ENCODE measurements at regions not wholly inside any gene's neighbourhood (a gene's known extent, or its start where the extent isn't known, plus 50 kb on each side); places are given as distances from the start of the nearest gene placed in this dataset.

- Histone ChIP-seq H3F3A (ENCODE audit: insufficient read depth, low read length, poor library complexity, severe bottlenecking) (no peaks in the 10 kb centered on the region), H4K20me1 (ENCODE audit: insufficient read depth) (no peaks in the 10 kb centered on the region), H3K9me2 (ENCODE audit: insufficient read depth, low read length) (no peaks in the 10 kb centered on the region), H3K4me3 (ENCODE audit: low read length) (no peak overlapping the region), H3K9ac (ENCODE audit: low read length) (no peak overlapping the region), H3K79me2 (replicated peaks; ENCODE audit: insufficient read depth, low read length) (no peaks in the 10 kb centered on the region), H3K27ac (ENCODE audit: low read length) (no peak overlapping the region), H3K36me3 (ENCODE audit: insufficient read depth, low read length) (no peaks in the 10 kb centered on the region), H2AFZ (ENCODE audit: low read depth, low read length) (no peak overlapping the region), H3K9me3 (ENCODE audit: low read length) (no peaks in the 10 kb centered on the region), H3K4me2 (ENCODE audit: low read length) (no peak overlapping the region), H3K27me3 (ENCODE audit: insufficient read depth, low read depth, low read length) (no peaks in the 10 kb centered on the region)
- no peak for TF ChIP-seq EZH2 (IDR thresholded peaks at IDR 0.05; ENCODE audit: borderline replicate concordance, insufficient read depth, low read length, poor library complexity, severe bottlenecking)
- TF ChIP-seq EP300 (conservative IDR thresholded peaks at IDR 0.05; ENCODE audit: poor library complexity, severe bottlenecking) = no peak
- no peak for TF ChIP-seq RAD21 (conservative IDR thresholded peaks at IDR 0.05)
- TF ChIP-seq TAF1 (IDR thresholded peaks at IDR 0.05; ENCODE audit: low read depth) = no peak
- no peak for TF ChIP-seq CTCF (IDR thresholded peaks at IDR 0.05; ENCODE audit: poor library complexity, severe bottlenecking)
- TF ChIP-seq REST (IDR thresholded peaks at IDR 0.05; ENCODE audit: borderline replicate concordance) = no peak
- TF ChIP-seq SMC3 (conservative IDR thresholded peaks at IDR 0.05; ENCODE audit: poor library complexity) = no peak
Measured at GRCh38 chr6:62441182-62441581, 155.2 kb upstream of the KHDRBS2 start.

- no peaks in the 10 kb centered on the region for H3K9me3 ChIP-seq (ENCODE audit: low read length)
- H3K4me3 ChIP-seq (ENCODE audit: low read length) = no peak overlapping the region
- no peaks in the 10 kb centered on the region for H4K20me1 ChIP-seq (ENCODE audit: insufficient read depth)
- H3K9me2 ChIP-seq (ENCODE audit: insufficient read depth, low read length) = no peaks in the 10 kb centered on the region
- H3K4me2 ChIP-seq (ENCODE audit: low read length) = no peak overlapping the region
- H3K36me3 ChIP-seq (ENCODE audit: insufficient read depth, low read length) = no peaks in the 10 kb centered on the region
- H3K79me2 ChIP-seq (replicated peaks; ENCODE audit: insufficient read depth, low read length) = no peaks in the 10 kb centered on the region
- H3K27ac ChIP-seq (ENCODE audit: low read length) = no peak overlapping the region
- TF ChIP-seq CTCF (IDR thresholded peaks at IDR 0.05; ENCODE audit: poor library complexity, severe bottlenecking) (no peak), EP300 (conservative IDR thresholded peaks at IDR 0.05; ENCODE audit: poor library complexity, severe bottlenecking) (no peak), REST (IDR thresholded peaks at IDR 0.05; ENCODE audit: borderline replicate concordance) (no peak), EZH2 (IDR thresholded peaks at IDR 0.05; ENCODE audit: borderline replicate concordance, insufficient read depth, low read length, poor library complexity, severe bottlenecking) (no peak), TAF1 (IDR thresholded peaks at IDR 0.05; ENCODE audit: low read depth) (no peak), SMC3 (conservative IDR thresholded peaks at IDR 0.05; ENCODE audit: poor library complexity) (no peak), RAD21 (conservative IDR thresholded peaks at IDR 0.05) (no peak), MXI1 (conservative IDR thresholded peaks at IDR 0.05; ENCODE audit: poor library complexity, severe bottlenecking) (no peak), POLR2AphosphoS5 (IDR thresholded peaks at IDR 0.05) (no peak)
- H2AFZ ChIP-seq (ENCODE audit: low read depth, low read length) = no peak overlapping the region
- H3K27me3 ChIP-seq (ENCODE audit: insufficient read depth, low read depth, low read length) = no peaks in the 10 kb centered on the region
- H3F3A ChIP-seq (ENCODE audit: insufficient read depth, low read length, poor library complexity, severe bottlenecking) = no peaks in the 10 kb centered on the region
- H3K9ac ChIP-seq (ENCODE audit: low read length) = no peak overlapping the region
Measured at GRCh38 chr6:62429781-62430180, 143.8 kb upstream of the KHDRBS2 start.

All from neural cell (in vitro differentiated cells).